Endothelial cell (in vitro differentiated cells): ENCODE measurements at regions not wholly inside any gene's neighbourhood (a gene's known extent, or its start where the extent isn't known, plus 50 kb on each side); places are given as distances from the start of the nearest gene placed in this dataset.

Experiments used
- DNase-seq: peaks from one replicate; pipeline ENCODE4 v3.0.0; 2021; ENCODE audit warnings: low spot score
- H3K27ac Mint-ChIP-seq: one replicate; pipeline ENCODE4 v1.8.0; 2021; ENCODE audit warnings: mixed read lengths, inconsistent platforms; ENCODE audit not compliant: unreplicated experiment
- H3K27me3 Mint-ChIP-seq: one replicate; pipeline ENCODE4 v1.8.0; 2021; ENCODE audit warnings: mild to moderate bottlenecking, moderate library complexity, mixed read lengths, inconsistent platforms; ENCODE audit not compliant: unreplicated experiment
- H3K36me3 Mint-ChIP-seq: one replicate; pipeline ENCODE4 v1.8.0; 2021; ENCODE audit warnings: mild to moderate bottlenecking, low read depth, mixed read lengths, inconsistent platforms; ENCODE audit not compliant: unreplicated experiment
- H3K4me1 Mint-ChIP-seq: one replicate; pipeline ENCODE4 v1.8.0; 2021; ENCODE audit warnings: mild to moderate bottlenecking, mixed read lengths, inconsistent platforms; ENCODE audit not compliant: unreplicated experiment
- H3K4me3 Mint-ChIP-seq: one replicate; pipeline ENCODE4 v1.8.0; 2021; ENCODE audit warnings: mild to moderate bottlenecking, mixed read lengths, inconsistent platforms; ENCODE audit not compliant: unreplicated experiment
- H3K9me3 Mint-ChIP-seq: one replicate; pipeline ENCODE4 v1.8.0; 2021; ENCODE audit warnings: mixed read lengths, inconsistent platforms; ENCODE audit not compliant: unreplicated experiment
- CTCF ChIP-seq: fragments of 200-600 bp; sonication (generic); IDR thresholded peaks from one replicate; pipeline ENCODE4 v1.5.0; 2021; ENCODE audit warnings: antibody characterized with exemption; ENCODE audit not compliant: unreplicated experiment

GRCh38 chr20:39523405-39523804 is 561.3 kb downstream of the DHX35 start:
- Mint-ChIP-seq H3K4me3 (no peak overlapping the region), H3K27me3 (no peaks in the 10 kb centered on the region), H3K9me3 (no peaks in the 10 kb centered on the region), H3K36me3 (no peaks in the 10 kb centered on the region), H3K27ac (no peak overlapping the region), H3K4me1 (no peaks in the 10 kb centered on the region)
- no peak for TF ChIP-seq CTCF
- DNase-seq: no peak

- Mint-ChIP-seq H3K36me3 (no peaks in the 10 kb centered on the region), H3K4me3 (no peak overlapping the region), H3K27ac (no peak overlapping the region), H3K9me3 (no peaks in the 10 kb centered on the region), H3K27me3 (peaks cover 2% of the 10 kb centered on the region), H3K4me1 (no peaks in the 10 kb centered on the region)
- DNase-seq: no peak
- TF ChIP-seq CTCF: no peak
Observed at GRCh38 chr20:39518654-39519053, 556.5 kb downstream of the DHX35 start.

GRCh38 chr20:39516964-39517363 is 554.8 kb downstream of the DHX35 start:
- Mint-ChIP-seq H3K36me3 (no peaks in the 10 kb centered on the region), H3K4me3 (no peak overlapping the region), H3K4me1 (no peaks in the 10 kb centered on the region), H3K9me3 (no peaks in the 10 kb centered on the region), H3K27ac (no peak overlapping the region), H3K27me3 (peaks cover 2% of the 10 kb centered on the region)
- TF ChIP-seq CTCF: no peak
- DNase-seq: no peak

GRCh38 chr20:39504710-39505094 is 542.6 kb downstream of the DHX35 start:
- no peaks in the 10 kb centered on the region for H3K9me3 Mint-ChIP-seq
- H3K27ac Mint-ChIP-seq: no peak overlapping the region
- no peaks in the 10 kb centered on the region for H3K27me3 Mint-ChIP-seq
- no peak for DNase-seq
- H3K4me1 Mint-ChIP-seq: no peaks in the 10 kb centered on the region
- H3K4me3 Mint-ChIP-seq: no peak overlapping the region
- no peak for TF ChIP-seq CTCF
- H3K36me3 Mint-ChIP-seq: no peaks in the 10 kb centered on the region

- H3K27me3 Mint-ChIP-seq: no peaks in the 10 kb centered on the region
- H3K9me3 Mint-ChIP-seq: no peaks in the 10 kb centered on the region
- no peak for DNase-seq
- H3K27ac Mint-ChIP-seq: no peak overlapping the region
- no peak for TF ChIP-seq CTCF
- no peaks in the 10 kb centered on the region for H3K4me1 Mint-ChIP-seq
- no peak overlapping the region for H3K4me3 Mint-ChIP-seq
- H3K36me3 Mint-ChIP-seq: no peaks in the 10 kb centered on the region
Observed at GRCh38 chr20:39503902-39504709, 542.0 kb downstream of the DHX35 start.
